ENCODE measurements at regions not wholly inside any gene's neighbourhood (a gene's known extent, or its start where the extent isn't known, plus 50 kb on each side); places are given as distances from the start of the nearest gene placed in this dataset. TPM values are rescaled to one million over a fixed set of nuclear protein-coding genes. Genes with fewer than 3 reads are reported as not detected.

Small RNA genes lying in the stretch of these regions (microRNA-seq; reads per million reads assigned to microRNA genes)
- not detected for gene MIR3648-1
- not detected for gene MIR3687-1
- not detected for gene MIR6724-1
- gene MIR6724-2, result not detected
